AG04450 (cell line): ENCODE measurements at regions not wholly inside any gene's neighbourhood (a gene's known extent, or its start where the extent isn't known, plus 50 kb on each side); places are given as distances from the start of the nearest gene placed in this dataset.
"Not testable (repeated sequence)": the region's sequence is repeated elsewhere in the genome, so short reads cannot be mapped to it uniquely, and the experiment has no call there.

Experiments used
- CTCF ChIA-PET: fragments of 300-600, 350-600 bp; formaldehyde crosslinking; extraction: SDS; loops from one replicate; lab custom pipeline; 2022; ENCODE audit warnings: antibody characterized with exemption, inconsistent platforms; lab: Charles Lee
- POLR2A ChIA-PET: fragments of 350-600 bp; formaldehyde crosslinking; extraction: SDS; loops from one replicate; lab custom pipeline; 2021; ENCODE audit warnings: antibody characterized with exemption, inconsistent platforms; lab: Yijun Ruan, JAX
- DNase-seq: peaks from one replicate; pipeline ENCODE4 v3.0.0-alpha.2; 2011; ENCODE audit warnings: low read depth, low spot score
- H3K27ac ChIP-seq: one replicate; pipeline ENCODE4 v1.5.1; 2012; ENCODE audit warnings: low read depth, low read length, control low read depth
- H3K27me3 ChIP-seq: one replicate; pipeline ENCODE4 v1.6.0; 2012; ENCODE audit warnings: low read length; ENCODE audit not compliant: control insufficient read depth, insufficient read depth
- H3K4me3 ChIP-seq: 2 replicates; pipeline ENCODE4 v1.5.1; 2011; ENCODE audit warnings: mild to moderate bottlenecking, low read depth, low read length, control low read depth
- H3K9me3 ChIP-seq: 2 replicates; pipeline ENCODE4 v1.5.1; 2012; ENCODE audit warnings: low read length; ENCODE audit not compliant: control insufficient read depth, insufficient read depth
- TF ChIP-seq, protein P1 (sequence below): IDR thresholded peaks from 2 replicates; pipeline ENCODE4 v1.5.1; 2011; ENCODE audit warnings: low read depth, low read length, control low read depth, inconsistent platforms

DNA sequence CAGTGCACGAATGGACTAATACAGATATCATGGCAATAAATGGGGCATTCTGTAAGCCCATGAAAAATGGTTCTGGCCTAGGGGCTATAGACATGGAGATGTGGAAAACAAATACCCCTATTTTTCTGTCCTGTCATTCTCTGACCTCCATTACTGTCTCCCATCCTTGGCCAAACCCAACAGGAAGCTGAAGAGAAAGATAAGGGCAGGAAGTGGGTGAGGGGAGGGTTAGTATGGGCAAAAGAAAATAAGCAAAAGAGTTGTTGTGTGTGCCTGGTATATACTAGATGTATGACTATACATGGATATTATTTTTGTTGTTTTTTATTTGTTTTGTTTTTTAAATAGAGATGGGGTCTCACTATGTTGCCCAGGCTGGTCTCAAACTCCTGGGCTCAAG lies 339.3 kb downstream of the PCNX1 start:
- CTCF ChIA-PET: no interaction called here
- POLR2A ChIA-PET: no interaction called here
- no peak for DNase-seq
- TF ChIP-seq, protein P1, sequence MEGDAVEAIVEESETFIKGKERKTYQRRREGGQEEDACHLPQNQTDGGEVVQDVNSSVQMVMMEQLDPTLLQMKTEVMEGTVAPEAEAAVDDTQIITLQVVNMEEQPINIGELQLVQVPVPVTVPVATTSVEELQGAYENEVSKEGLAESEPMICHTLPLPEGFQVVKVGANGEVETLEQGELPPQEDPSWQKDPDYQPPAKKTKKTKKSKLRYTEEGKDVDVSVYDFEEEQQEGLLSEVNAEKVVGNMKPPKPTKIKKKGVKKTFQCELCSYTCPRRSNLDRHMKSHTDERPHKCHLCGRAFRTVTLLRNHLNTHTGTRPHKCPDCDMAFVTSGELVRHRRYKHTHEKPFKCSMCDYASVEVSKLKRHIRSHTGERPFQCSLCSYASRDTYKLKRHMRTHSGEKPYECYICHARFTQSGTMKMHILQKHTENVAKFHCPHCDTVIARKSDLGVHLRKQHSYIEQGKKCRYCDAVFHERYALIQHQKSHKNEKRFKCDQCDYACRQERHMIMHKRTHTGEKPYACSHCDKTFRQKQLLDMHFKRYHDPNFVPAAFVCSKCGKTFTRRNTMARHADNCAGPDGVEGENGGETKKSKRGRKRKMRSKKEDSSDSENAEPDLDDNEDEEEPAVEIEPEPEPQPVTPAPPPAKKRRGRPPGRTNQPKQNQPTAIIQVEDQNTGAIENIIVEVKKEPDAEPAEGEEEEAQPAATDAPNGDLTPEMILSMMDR: no peak
- H3K4me3 ChIP-seq: no peak overlapping the region
- no peak overlapping the region for H3K27ac ChIP-seq
- H3K27me3 ChIP-seq: no peaks in the 10 kb centered on the region
- no peaks in the 10 kb centered on the region for H3K9me3 ChIP-seq

GRCh38 chr14:71247106-71247505 lies 339.8 kb downstream of the PCNX1 start:
- DNase-seq: no peak
- H3K9me3 ChIP-seq: no peaks in the 10 kb centered on the region
- ChIA-PET CTCF (no interaction called here), POLR2A (no interaction called here)
- TF ChIP-seq, protein P1: no peak
- H3K27ac ChIP-seq: no peak overlapping the region
- H3K4me3 ChIP-seq: no peak overlapping the region
- H3K27me3 ChIP-seq: no peaks in the 10 kb centered on the region

DNA sequence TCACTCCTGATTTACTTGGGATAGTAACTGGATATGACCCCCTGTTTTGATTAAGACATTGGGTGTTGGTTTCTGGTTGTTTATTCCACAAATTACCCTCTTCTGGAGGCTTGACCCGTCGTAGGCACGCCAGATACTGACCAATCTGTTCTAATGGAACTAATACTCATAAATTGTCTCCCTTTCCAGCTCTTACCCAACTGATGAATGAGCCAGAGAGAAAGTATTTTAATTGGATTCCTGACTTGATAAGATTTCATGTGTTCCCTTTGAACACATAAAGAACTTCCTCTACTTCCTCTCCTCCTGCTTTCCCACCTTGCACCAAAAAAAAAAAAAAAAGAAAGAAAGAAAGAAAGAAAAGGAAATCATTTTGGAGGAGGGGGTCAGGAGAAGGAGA lies 340.9 kb downstream of the PCNX1 start:
- Histone ChIP-seq H3K4me3 (no peak overlapping the region), H3K27ac (no peak overlapping the region), H3K9me3 (no peaks in the 10 kb centered on the region), H3K27me3 (no peaks in the 10 kb centered on the region)
- no peak for DNase-seq
- POLR2A ChIA-PET: no interaction called here
- CTCF ChIA-PET: interaction anchor here (0.5 kb wide), 1 partner anchor 295 kb away, joined by 5 read pairs; no protein-coding TSS in a partner anchor
- TF ChIP-seq, protein P1: no peak

- TF ChIP-seq, protein P1: no peak
- no peak overlapping the region for H3K4me3 ChIP-seq
- POLR2A ChIA-PET: no interaction called here
- peaks cover 3% of the 10 kb centered on the region for H3K9me3 ChIP-seq
- no peak overlapping the region for H3K27ac ChIP-seq
- no peak for DNase-seq
- H3K27me3 ChIP-seq: no peaks in the 10 kb centered on the region
- CTCF ChIA-PET: no interaction called here
Measured at GRCh38 chr14:71250347-71250746, 343.1 kb downstream of the PCNX1 start.

DNA sequence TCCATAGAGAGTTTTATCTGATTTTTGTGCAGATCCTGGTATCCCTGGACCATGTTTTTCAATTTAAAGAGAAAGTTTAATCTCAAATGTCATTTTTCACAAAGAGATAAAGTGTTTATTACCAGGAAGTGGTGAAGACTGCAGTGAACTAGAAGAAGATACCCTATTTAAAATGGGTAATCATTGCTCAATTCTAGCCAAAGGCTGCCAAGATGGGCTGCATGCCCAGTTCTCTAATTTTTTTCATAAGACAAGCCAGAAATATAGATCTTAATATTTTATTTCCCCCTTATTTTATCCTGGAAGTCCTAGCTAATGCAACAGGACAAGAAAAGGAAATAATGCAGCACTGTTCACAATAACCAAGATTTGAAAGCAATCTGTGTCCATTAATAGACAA lies 343.5 kb downstream of the PCNX1 start:
- Histone ChIP-seq H3K4me3 (no peak overlapping the region), H3K9me3 (peaks cover 3% of the 10 kb centered on the region), H3K27me3 (no peaks in the 10 kb centered on the region), H3K27ac (no peak overlapping the region)
- DNase-seq: no peak
- CTCF ChIA-PET: no interaction called here
- POLR2A ChIA-PET: no interaction called here
- TF ChIP-seq, protein P1: no peak

DNA sequence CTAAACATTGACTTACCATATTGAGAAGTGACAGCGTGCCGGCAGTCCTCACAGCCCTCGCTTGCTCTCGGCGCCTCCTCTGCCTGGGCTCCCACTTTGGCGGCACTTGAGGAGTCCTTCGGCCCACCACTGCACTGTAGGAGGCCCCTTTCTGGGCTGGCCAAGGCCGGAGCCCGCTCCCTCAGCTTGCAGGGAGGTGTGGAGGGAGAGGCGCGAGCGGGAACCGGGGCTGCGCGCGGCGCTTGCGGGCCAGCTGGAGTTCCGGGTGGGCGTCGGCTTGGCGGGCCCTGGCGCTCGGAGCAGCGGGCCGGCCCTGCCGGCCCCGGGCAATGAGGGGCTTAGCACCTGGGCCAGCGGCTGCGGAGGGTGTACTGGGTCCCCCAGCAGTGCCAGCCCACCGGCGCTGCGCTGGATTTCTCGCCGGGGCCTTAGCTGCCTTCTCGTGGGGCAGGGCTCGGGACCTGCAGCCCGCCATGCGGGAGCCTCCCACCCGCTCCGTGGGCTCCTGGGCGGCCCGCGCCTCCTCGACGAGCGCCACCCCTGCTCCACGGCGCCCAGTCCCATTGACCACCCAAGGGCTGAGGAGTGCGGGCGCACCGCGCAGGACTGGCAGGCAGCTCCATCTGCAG lies 346.9 kb downstream of the PCNX1 start:
- H3K9me3 ChIP-seq, H3K4me3 ChIP-seq, H3K27me3 ChIP-seq, H3K27ac ChIP-seq, DNase-seq, POLR2A ChIA-PET, CTCF ChIA-PET: not testable (repeated sequence)
